Trophoblast cell (in vitro differentiated cells and primary cell): ENCODE measurements at regions not wholly inside any gene's neighbourhood (a gene's known extent, or its start where the extent isn't known, plus 50 kb on each side); places are given as distances from the start of the nearest gene placed in this dataset.
"Not testable (repeated sequence)": the region's sequence is repeated elsewhere in the genome, so short reads cannot be mapped to it uniquely, and the experiment has no call there.

Experiments used
- DNase-seq, 2 donors: peaks; one replicate each; pipeline ENCODE4 v3.0.0-alpha.2; 2016
- H2AFZ ChIP-seq: 2 replicates; pipeline ENCODE4 v1.6.1; 2013; ENCODE audit warnings: low read length, moderate library complexity, mild to moderate bottlenecking; ENCODE audit not compliant: insufficient read depth, poor library complexity
- H2AK5ac ChIP-seq: 2 replicates; pipeline ENCODE4 v1.6.1; 2013; ENCODE audit warnings: mild to moderate bottlenecking, low read length
- H2BK120ac ChIP-seq: 2 replicates; pipeline ENCODE4 v1.6.1; 2013; ENCODE audit warnings: low read length, mild to moderate bottlenecking, moderate library complexity; ENCODE audit not compliant: insufficient read depth, poor library complexity
- H2BK12ac ChIP-seq: 2 replicates; pipeline ENCODE4 v1.6.1; 2013; ENCODE audit warnings: mild to moderate bottlenecking, low read length, moderate library complexity
- H2BK5ac ChIP-seq: 2 replicates; pipeline ENCODE4 v1.6.1; 2013; ENCODE audit warnings: low read length, low read depth, moderate library complexity, mild to moderate bottlenecking; ENCODE audit not compliant: poor library complexity
- H3K14ac ChIP-seq: 2 replicates; pipeline ENCODE4 v1.6.1; 2013; ENCODE audit warnings: mild to moderate bottlenecking, low read length
- H3K18ac ChIP-seq: 2 replicates; pipeline ENCODE4 v1.6.1; 2013; ENCODE audit warnings: mild to moderate bottlenecking, low read length
- H3K23ac ChIP-seq: 2 replicates; pipeline ENCODE4 v1.6.1; 2013; ENCODE audit warnings: low read length
- H3K27ac ChIP-seq: 2 replicates; pipeline ENCODE4 v1.5.1; 2013; ENCODE audit warnings: low read depth, mild to moderate bottlenecking, inconsistent platforms, low read length, moderate library complexity
- H3K27me3 ChIP-seq: 2 replicates; pipeline ENCODE4 v1.6.1; 2013; ENCODE audit warnings: inconsistent platforms, mild to moderate bottlenecking, low read length, moderate library complexity; ENCODE audit not compliant: insufficient read depth
- H3K36me3 ChIP-seq, 2 experiments: 1 replicate in 1 of 2; 2 replicates in 1 of 2; pipeline ENCODE4 v1.6.1; 2013; ENCODE audit warnings: low read length in 2 of 2, mild to moderate bottlenecking in 2 of 2, moderate library complexity in 1 of 2; ENCODE audit not compliant: insufficient read depth in 2 of 2, control insufficient read depth in 1 of 2
- H3K4ac ChIP-seq: 2 replicates; pipeline ENCODE4 v1.6.1; 2013; ENCODE audit warnings: low read depth, mild to moderate bottlenecking, low read length, moderate library complexity
- H3K4me1 ChIP-seq, 2 experiments: 1 replicate in 1 of 2; 2 replicates in 1 of 2; pipeline ENCODE4 v1.6.1; 2013; ENCODE audit warnings: low read length in 2 of 2, mild to moderate bottlenecking in 2 of 2, moderate library complexity in 1 of 2; ENCODE audit not compliant: insufficient read depth in 2 of 2, control insufficient read depth in 1 of 2
- H3K4me2 ChIP-seq: 2 replicates; pipeline ENCODE4 v1.6.1; 2013; ENCODE audit warnings: inconsistent platforms, mild to moderate bottlenecking, low read length, moderate library complexity
- H3K4me3 ChIP-seq: 2 replicates; pipeline ENCODE4 v1.5.1; 2013; ENCODE audit warnings: mild to moderate bottlenecking, low read depth, low read length, inconsistent platforms
- H3K79me1 ChIP-seq: one replicate; pipeline ENCODE4 v1.6.1; 2013; ENCODE audit warnings: low read length
- H3K79me2 ChIP-seq: 2 replicates; pipeline ENCODE4 v1.6.1; 2013; ENCODE audit warnings: low read length, mild to moderate bottlenecking; ENCODE audit not compliant: control insufficient read depth, insufficient read depth, poor library complexity
- H3K9ac ChIP-seq: 2 replicates; pipeline ENCODE4 v1.6.1; 2013; ENCODE audit warnings: mild to moderate bottlenecking, low read length
- H3K9me3 ChIP-seq: 2 replicates; pipeline ENCODE4 v1.6.1; 2013; ENCODE audit warnings: low read depth, mild to moderate bottlenecking, control low read depth, inconsistent platforms, low read length; ENCODE audit not compliant: insufficient read depth
- H4K12ac ChIP-seq: 2 replicates; pipeline ENCODE4 v1.6.1; 2013; ENCODE audit warnings: low read depth, mild to moderate bottlenecking, low read length, moderate library complexity
- H4K8ac ChIP-seq: 2 replicates; pipeline ENCODE4 v1.6.1; 2013; ENCODE audit warnings: low read depth, mild to moderate bottlenecking, low read length, moderate library complexity
- H4K91ac ChIP-seq: one replicate; pipeline ENCODE4 v1.6.1; 2013; ENCODE audit warnings: low read depth, mild to moderate bottlenecking, low read length, moderate library complexity
- WGBS: extraction: QIAGEN DNeasy Blood & Tissue Kit; methylation state at CpG from one replicate; pipeline ENCODE4 v1.1.7; 2013; ENCODE audit warnings: missing lambda C conversion rate; ENCODE audit not compliant: insufficient read length, insufficient coverage; ENCODE audit errors: extremely low coverage; 5-methylcytosine and 5-hydroxymethylcytosine counted together

DNA sequence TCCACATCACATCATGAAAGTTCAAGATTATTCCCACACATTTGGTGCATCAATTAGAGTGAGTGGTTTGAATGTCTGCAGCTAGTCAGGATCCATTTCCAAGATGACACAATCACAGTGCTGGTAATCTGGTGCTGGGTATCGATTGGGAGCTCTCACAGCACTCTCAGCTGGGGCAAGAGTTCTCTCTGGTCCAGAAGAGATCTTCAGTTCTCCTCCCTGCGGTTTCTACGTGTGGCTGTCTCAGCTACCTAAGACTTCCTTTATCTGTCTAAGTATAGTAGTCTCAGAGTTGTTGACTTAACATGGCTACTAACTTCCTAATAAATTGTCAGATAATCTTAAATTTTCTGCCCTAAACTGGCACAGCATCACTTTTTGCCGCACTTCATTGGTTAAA lies 358.0 kb upstream of the BRINP3 start:
- H3K14ac ChIP-seq = no peak overlapping the region
- H2BK12ac ChIP-seq = no peak overlapping the region
- no peak overlapping the region for H3K9ac ChIP-seq
- no peaks in the 10 kb centered on the region for H3K27me3 ChIP-seq
- no peak overlapping the region for H2BK120ac ChIP-seq
- no peak overlapping the region for H3K23ac ChIP-seq
- H3K27ac ChIP-seq = no peak overlapping the region
- no peak overlapping the region for H4K12ac ChIP-seq
- no peak overlapping the region for H3K18ac ChIP-seq
- H3K9me3 ChIP-seq = no peaks in the 10 kb centered on the region
- H4K8ac ChIP-seq = no peak overlapping the region
- no peak overlapping the region for H2AK5ac ChIP-seq
- H3K79me1 ChIP-seq = no peaks in the 10 kb centered on the region
- H3K79me2 ChIP-seq = no peaks in the 10 kb centered on the region
- H4K91ac ChIP-seq = no peak overlapping the region
- H3K4me3 ChIP-seq = no peak overlapping the region
- no peaks in the 10 kb centered on the region for H3K36me3 ChIP-seq
- no CpG with 5 or more reads among the region's 4 CpGs for WGBS
- H3K4me1 ChIP-seq = no peaks in the 10 kb centered on the region
- no peak for DNase-seq
- H3K4me2 ChIP-seq = no peak overlapping the region
- no peak overlapping the region for H2AFZ ChIP-seq
- no peak overlapping the region for H2BK5ac ChIP-seq
- H3K4ac ChIP-seq = no peak overlapping the region

- not testable (repeated sequence) for H3K23ac ChIP-seq, H2BK120ac ChIP-seq, H3K27ac ChIP-seq, H4K91ac ChIP-seq, H2BK5ac ChIP-seq, H3K4me2 ChIP-seq, H3K79me2 ChIP-seq, H3K36me3 ChIP-seq, H3K4me1 ChIP-seq, DNase-seq, H3K18ac ChIP-seq, H3K79me1 ChIP-seq, H2AK5ac ChIP-seq, H2AFZ ChIP-seq, H3K14ac ChIP-seq, H3K4ac ChIP-seq, H3K27me3 ChIP-seq, H2BK12ac ChIP-seq, H4K12ac ChIP-seq, H3K9me3 ChIP-seq, H3K9ac ChIP-seq, H3K4me3 ChIP-seq, H4K8ac ChIP-seq
- no CpG with 5 or more reads among the region's 21 CpGs for WGBS
Measured at GRCh38 chr1:190837200-190837599, 359.5 kb upstream of the BRINP3 start.

- no peaks in the 10 kb centered on the region for H3K27me3 ChIP-seq
- H3K4me3 ChIP-seq = no peak overlapping the region
- no peak overlapping the region for H3K23ac ChIP-seq
- H3K4ac ChIP-seq = no peak overlapping the region
- no peak overlapping the region for H3K14ac ChIP-seq
- H3K36me3 ChIP-seq = no peaks in the 10 kb centered on the region
- no peaks in the 10 kb centered on the region for H3K4me1 ChIP-seq
- no peaks in the 10 kb centered on the region for H3K79me1 ChIP-seq
- DNase-seq = no peak
- H2AK5ac ChIP-seq = no peak overlapping the region
- H3K27ac ChIP-seq = no peak overlapping the region
- no peak overlapping the region for H4K91ac ChIP-seq
- no peak overlapping the region for H3K18ac ChIP-seq
- no peak overlapping the region for H3K9ac ChIP-seq
- no peak overlapping the region for H2BK12ac ChIP-seq
- H2BK5ac ChIP-seq = no peak overlapping the region
- H4K12ac ChIP-seq = no peak overlapping the region
- H4K8ac ChIP-seq = no peak overlapping the region
- H2AFZ ChIP-seq = no peak overlapping the region
- no peak overlapping the region for H2BK120ac ChIP-seq
- no peak overlapping the region for H3K4me2 ChIP-seq
- no peaks in the 10 kb centered on the region for H3K9me3 ChIP-seq
- H3K79me2 ChIP-seq = no peaks in the 10 kb centered on the region
- 100% methylated on average over 1 of the region's 3 CpGs for WGBS
Measured at GRCh38 chr1:190837888-190838287, 360.2 kb upstream of the BRINP3 start.

DNA sequence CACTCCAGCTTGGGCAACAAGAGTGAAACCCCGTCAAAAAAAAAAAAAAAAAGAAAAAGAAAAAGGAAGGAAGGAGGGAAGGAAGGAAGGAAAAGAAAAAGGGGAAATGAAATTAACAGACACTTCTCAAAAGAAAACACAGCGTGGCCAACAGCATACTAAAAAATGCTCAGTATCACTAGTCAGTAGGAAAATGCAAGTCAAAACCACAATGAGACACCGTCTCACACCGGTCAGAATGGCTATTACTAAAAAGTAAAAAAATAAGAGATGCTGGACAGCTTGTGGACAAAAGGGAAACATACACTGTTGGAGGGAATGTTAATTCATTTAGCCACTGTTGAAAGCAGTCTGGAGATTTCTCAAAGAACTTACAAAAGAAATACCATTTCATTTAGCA lies 369.5 kb upstream of the BRINP3 start:
- no peak overlapping the region for H3K4ac ChIP-seq
- no peaks in the 10 kb centered on the region for H3K9me3 ChIP-seq
- H4K91ac ChIP-seq = no peak overlapping the region
- H2AFZ ChIP-seq = no peak overlapping the region
- no peak for DNase-seq
- no peak overlapping the region for H2BK5ac ChIP-seq
- no peak overlapping the region for H3K27ac ChIP-seq
- H2BK120ac ChIP-seq = no peak overlapping the region
- H4K8ac ChIP-seq = no peak overlapping the region
- WGBS = no CpG with 5 or more reads among the region's 4 CpGs
- H3K14ac ChIP-seq = no peak overlapping the region
- no peak overlapping the region for H3K4me3 ChIP-seq
- no peak overlapping the region for H3K9ac ChIP-seq
- no peaks in the 10 kb centered on the region for H3K36me3 ChIP-seq
- H4K12ac ChIP-seq = no peak overlapping the region
- H3K18ac ChIP-seq = no peak overlapping the region
- H3K4me2 ChIP-seq = no peak overlapping the region
- H3K79me2 ChIP-seq = no peaks in the 10 kb centered on the region
- H3K79me1 ChIP-seq = no peaks in the 10 kb centered on the region
- no peak overlapping the region for H2AK5ac ChIP-seq
- H3K27me3 ChIP-seq = no peaks in the 10 kb centered on the region
- H2BK12ac ChIP-seq = no peak overlapping the region
- no peaks in the 10 kb centered on the region for H3K4me1 ChIP-seq
- H3K23ac ChIP-seq = no peak overlapping the region
